ENCODE measurements at regions not wholly inside any gene's neighbourhood (a gene's known extent, or its start where the extent isn't known, plus 50 kb on each side); places are given as distances from the start of the nearest gene placed in this dataset.

GRCh38 chr11:98143661-98144060, 877.1 kb upstream of the CNTN5 start:
- Histone ChIP-seq H3K9me3 (no peaks in the 10 kb centered on the region), H3K4me3 (no peak overlapping the region), H3K4me1 (no peaks in the 10 kb centered on the region), H3K27me3 (no peaks in the 10 kb centered on the region), H3K36me3 (no peaks in the 10 kb centered on the region), H3K27ac (no peak overlapping the region)
- DNase-seq: no peak
- TF ChIP-seq, protein P1, sequence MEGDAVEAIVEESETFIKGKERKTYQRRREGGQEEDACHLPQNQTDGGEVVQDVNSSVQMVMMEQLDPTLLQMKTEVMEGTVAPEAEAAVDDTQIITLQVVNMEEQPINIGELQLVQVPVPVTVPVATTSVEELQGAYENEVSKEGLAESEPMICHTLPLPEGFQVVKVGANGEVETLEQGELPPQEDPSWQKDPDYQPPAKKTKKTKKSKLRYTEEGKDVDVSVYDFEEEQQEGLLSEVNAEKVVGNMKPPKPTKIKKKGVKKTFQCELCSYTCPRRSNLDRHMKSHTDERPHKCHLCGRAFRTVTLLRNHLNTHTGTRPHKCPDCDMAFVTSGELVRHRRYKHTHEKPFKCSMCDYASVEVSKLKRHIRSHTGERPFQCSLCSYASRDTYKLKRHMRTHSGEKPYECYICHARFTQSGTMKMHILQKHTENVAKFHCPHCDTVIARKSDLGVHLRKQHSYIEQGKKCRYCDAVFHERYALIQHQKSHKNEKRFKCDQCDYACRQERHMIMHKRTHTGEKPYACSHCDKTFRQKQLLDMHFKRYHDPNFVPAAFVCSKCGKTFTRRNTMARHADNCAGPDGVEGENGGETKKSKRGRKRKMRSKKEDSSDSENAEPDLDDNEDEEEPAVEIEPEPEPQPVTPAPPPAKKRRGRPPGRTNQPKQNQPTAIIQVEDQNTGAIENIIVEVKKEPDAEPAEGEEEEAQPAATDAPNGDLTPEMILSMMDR (IDR thresholded peaks at IDR 0.05): no peak
- intact Hi-C loops (cut with DNase I; ENCODE audit: low total_unique reads): no loop called here

- no peak overlapping the region for H3K4me3 ChIP-seq
- intact Hi-C loops (cut with DNase I; ENCODE audit: low total_unique reads): no loop called here
- no peaks in the 10 kb centered on the region for H3K36me3 ChIP-seq
Measured at GRCh38 chr11:98153752-98154151, 867.0 kb upstream of the CNTN5 start.

GRCh38 chr11:98155696-98156095, 865.1 kb upstream of the CNTN5 start:
- no peak overlapping the region for H3K27ac ChIP-seq
- H3K4me3 ChIP-seq: no peak overlapping the region
- no peaks in the 10 kb centered on the region for H3K4me1 ChIP-seq
- H3K9me3 ChIP-seq: peaks cover 0 to 7% (median 0%) of the 10 kb centered on the region in 3 donors
- intact Hi-C loops (cut with DNase I; ENCODE audit: low total_unique reads): no loop called here
- TF ChIP-seq, protein P1 (IDR thresholded peaks at IDR 0.05): no peak
- H3K27me3 ChIP-seq: no peaks in the 10 kb centered on the region
- H3K36me3 ChIP-seq: no peaks in the 10 kb centered on the region
- no peak for DNase-seq

More at GRCh38 chr11:98153752-98154151, 867.0 kb upstream of the CNTN5 start:
- Histone ChIP-seq H3K9me3 (peaks cover 0 to 9% (median 4%) of the 10 kb centered on the region in 3 donors), H3K4me1 (no peaks in the 10 kb centered on the region), H3K27ac (no peak overlapping the region), H3K27me3 (no peaks in the 10 kb centered on the region)
- TF ChIP-seq, protein P1 (IDR thresholded peaks at IDR 0.05): no peak
- DNase-seq: no peak

DNA sequence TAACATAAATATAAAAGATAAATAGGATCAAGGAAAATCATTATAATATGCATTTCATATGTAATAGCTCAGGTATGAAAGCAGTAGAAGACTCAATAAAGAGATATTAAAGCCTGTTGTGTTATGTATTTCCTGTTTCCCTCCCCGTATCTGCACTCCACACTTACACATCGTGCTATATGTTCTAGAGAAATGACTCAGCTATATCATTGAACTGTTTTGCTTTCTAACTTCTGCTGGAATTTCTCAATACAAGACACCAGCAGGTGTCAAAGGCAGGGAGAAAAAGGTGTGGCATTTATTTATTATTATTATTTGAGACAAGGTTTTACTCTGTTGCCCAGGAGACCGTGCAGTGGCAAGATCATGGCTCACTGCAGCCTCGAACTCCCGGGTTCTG, 842.8 kb upstream of the CNTN5 start:
- no peaks in the 10 kb centered on the region for H3K27me3 ChIP-seq
- no peaks in the 10 kb centered on the region for H3K9me3 ChIP-seq
- no peak overlapping the region for H3K4me3 ChIP-seq
- no peak for DNase-seq
- TF ChIP-seq, protein P1 (IDR thresholded peaks at IDR 0.05): no peak
- no peak overlapping the region for H3K27ac ChIP-seq
- H3K4me1 ChIP-seq: no peaks in the 10 kb centered on the region
- intact Hi-C loops (cut with DNase I; ENCODE audit: low total_unique reads): no loop called here
- no peaks in the 10 kb centered on the region for H3K36me3 ChIP-seq

DNA sequence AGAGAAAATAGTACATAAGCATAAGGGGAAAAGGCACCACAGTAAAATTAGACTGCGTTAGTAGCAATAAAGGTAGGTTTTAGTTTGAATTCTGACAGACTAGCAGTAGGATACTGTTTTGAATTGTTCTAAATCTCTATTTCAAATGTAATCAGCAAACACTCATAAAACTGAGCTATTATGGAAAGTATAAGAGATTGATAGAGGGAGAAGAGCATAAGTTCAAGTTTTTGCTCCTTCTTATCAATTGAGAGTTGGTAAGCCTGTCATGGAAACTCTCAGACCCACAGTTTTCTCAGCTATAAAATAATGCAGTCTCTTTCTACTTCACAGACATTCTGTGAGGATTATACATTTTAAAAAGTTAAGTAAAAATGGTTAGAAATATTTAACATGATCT, 840.2 kb upstream of the CNTN5 start:
- no peak for DNase-seq
- no peak overlapping the region for H3K27ac ChIP-seq
- H3K4me3 ChIP-seq: no peak overlapping the region
- intact Hi-C loops (cut with DNase I; ENCODE audit: low total_unique reads): no loop called here
- no peaks in the 10 kb centered on the region for H3K36me3 ChIP-seq
- H3K4me1 ChIP-seq: no peaks in the 10 kb centered on the region
- TF ChIP-seq, protein P1 (IDR thresholded peaks at IDR 0.05): no peak
- H3K27me3 ChIP-seq: no peaks in the 10 kb centered on the region
- peaks cover 0 to 6% (median 6%) of the 10 kb centered on the region in 3 donors for H3K9me3 ChIP-seq

DNA sequence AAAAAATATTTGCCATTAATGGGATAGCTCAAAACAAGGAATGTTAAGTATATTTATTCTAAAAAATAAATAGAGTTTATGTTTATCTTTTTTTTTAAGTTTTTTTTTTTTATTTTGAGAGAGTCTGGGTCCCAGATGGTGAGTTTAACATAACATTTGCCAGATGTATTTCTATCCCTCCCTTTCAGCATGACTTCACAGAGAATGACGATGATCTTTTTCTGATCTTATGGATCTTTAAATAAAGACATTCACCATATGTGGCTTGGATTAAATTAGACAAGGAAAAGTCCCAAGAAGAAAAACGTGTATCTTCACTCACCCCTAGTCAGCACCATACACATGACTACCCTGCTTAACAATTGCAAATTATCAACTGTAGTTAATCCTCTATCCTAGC, 839.8 kb upstream of the CNTN5 start:
- Histone ChIP-seq H3K4me1 (no peaks in the 10 kb centered on the region), H3K27ac (no peak overlapping the region), H3K9me3 (peaks cover 0 to 7% (median 7%) of the 10 kb centered on the region in 3 donors), H3K36me3 (no peaks in the 10 kb centered on the region), H3K27me3 (no peaks in the 10 kb centered on the region), H3K4me3 (no peak overlapping the region)
- intact Hi-C loops (cut with DNase I; ENCODE audit: low total_unique reads): no loop called here
- TF ChIP-seq, protein P1 (IDR thresholded peaks at IDR 0.05): no peak
- DNase-seq: no peak

Measured in tibial artery (tissue), 4 donors.